ENCODE measurements at regions not wholly inside any gene's neighbourhood (a gene's known extent, or its start where the extent isn't known, plus 50 kb on each side); places are given as distances from the start of the nearest gene placed in this dataset.

DNA sequence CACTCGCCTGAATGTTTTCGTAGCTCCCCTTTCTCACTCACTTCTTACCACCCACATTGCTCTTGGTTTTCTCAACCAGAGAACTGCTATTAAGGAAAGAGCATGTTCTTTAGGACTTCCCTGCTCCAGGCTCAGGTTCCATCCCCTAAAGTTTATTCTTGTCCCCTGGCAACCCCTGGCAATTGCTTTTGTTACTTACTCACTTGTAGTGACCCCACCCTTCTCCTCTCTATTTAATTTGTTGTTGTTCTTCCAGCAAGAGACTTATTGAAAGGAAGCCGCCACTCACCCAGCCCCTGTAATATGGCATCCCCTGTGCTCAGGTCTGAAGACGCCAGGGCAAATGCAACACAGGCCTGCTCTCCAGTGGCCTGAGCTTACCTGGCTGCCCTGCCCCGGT is 233.7 kb upstream of the SOX21 start:
- no peak for DNase-seq (ENCODE audit: low read depth)
- TF ChIP-seq, protein P1, sequence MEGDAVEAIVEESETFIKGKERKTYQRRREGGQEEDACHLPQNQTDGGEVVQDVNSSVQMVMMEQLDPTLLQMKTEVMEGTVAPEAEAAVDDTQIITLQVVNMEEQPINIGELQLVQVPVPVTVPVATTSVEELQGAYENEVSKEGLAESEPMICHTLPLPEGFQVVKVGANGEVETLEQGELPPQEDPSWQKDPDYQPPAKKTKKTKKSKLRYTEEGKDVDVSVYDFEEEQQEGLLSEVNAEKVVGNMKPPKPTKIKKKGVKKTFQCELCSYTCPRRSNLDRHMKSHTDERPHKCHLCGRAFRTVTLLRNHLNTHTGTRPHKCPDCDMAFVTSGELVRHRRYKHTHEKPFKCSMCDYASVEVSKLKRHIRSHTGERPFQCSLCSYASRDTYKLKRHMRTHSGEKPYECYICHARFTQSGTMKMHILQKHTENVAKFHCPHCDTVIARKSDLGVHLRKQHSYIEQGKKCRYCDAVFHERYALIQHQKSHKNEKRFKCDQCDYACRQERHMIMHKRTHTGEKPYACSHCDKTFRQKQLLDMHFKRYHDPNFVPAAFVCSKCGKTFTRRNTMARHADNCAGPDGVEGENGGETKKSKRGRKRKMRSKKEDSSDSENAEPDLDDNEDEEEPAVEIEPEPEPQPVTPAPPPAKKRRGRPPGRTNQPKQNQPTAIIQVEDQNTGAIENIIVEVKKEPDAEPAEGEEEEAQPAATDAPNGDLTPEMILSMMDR (IDR thresholded peaks at IDR 0.05; ENCODE audit: low read depth, low read length): no peak
- TF ChIP-seq POLR2A (IDR thresholded peaks at IDR 0.05; ENCODE audit: extremely low read depth, insufficient read length) (no peak), MYC (IDR thresholded peaks at IDR 0.05; ENCODE audit: low read depth, low read length) (no peak)
- TF ChIP-seq, protein P2, sequence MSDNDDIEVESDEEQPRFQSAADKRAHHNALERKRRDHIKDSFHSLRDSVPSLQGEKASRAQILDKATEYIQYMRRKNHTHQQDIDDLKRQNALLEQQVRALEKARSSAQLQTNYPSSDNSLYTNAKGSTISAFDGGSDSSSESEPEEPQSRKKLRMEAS (IDR thresholded peaks at IDR 0.05; ENCODE audit: low read depth, low read length): no peak
- H3K4me3 ChIP-seq (ENCODE audit: low read depth, low read length): no peak overlapping the region

DNA sequence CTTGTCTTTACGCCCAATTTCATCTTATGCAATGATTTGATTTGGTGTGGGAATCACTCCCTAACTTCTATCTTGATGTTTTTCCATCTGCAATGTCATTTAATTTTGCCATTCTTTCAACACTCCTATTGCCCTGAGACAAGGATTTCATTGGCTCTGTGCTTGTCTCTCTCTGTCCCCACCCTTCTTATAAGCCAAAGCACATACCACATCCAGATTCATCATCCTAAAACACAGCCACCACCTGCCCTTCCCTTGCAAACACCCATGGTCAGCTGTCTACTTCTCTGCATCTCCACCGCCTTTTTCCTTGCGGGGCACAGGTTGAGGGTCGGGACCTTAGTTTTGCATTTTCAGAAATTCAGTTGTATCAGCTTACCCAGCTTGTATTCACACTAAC is 225.8 kb upstream of the SOX21 start:
- no peak for TF ChIP-seq POLR2A (IDR thresholded peaks at IDR 0.05; ENCODE audit: extremely low read depth, insufficient read length)
- TF ChIP-seq, protein P2 (IDR thresholded peaks at IDR 0.05; ENCODE audit: low read depth, low read length): no peak
- TF ChIP-seq, protein P1 (IDR thresholded peaks at IDR 0.05; ENCODE audit: low read depth, low read length): no peak
- no peak for TF ChIP-seq MYC (IDR thresholded peaks at IDR 0.05; ENCODE audit: low read depth, low read length)
- no peak for DNase-seq (ENCODE audit: low read depth)
- no peak overlapping the region for H3K4me3 ChIP-seq (ENCODE audit: low read depth, low read length)

DNA sequence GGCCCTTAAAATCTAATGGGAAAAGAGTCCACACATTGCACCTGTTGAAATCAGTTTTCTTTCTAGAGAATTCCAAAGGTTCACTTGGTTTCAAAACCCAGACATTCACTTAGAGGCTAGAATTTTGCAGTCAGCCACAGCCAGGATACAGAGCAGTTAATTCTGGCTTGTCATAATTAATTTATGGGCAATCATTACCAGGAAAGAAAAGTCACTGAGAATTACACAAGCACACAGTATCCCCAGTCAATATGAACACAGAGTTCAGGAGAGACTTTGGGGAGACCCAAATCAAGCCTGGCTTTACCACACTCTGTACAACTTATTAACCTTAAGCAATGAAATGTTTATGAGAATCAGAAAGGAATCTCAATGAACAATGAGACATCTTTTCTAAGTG is 224.3 kb upstream of the SOX21 start:
- no peak for DNase-seq (ENCODE audit: low read depth)
- TF ChIP-seq POLR2A (IDR thresholded peaks at IDR 0.05; ENCODE audit: extremely low read depth, insufficient read length): no peak
- no peak for TF ChIP-seq MYC (IDR thresholded peaks at IDR 0.05; ENCODE audit: low read depth, low read length)
- TF ChIP-seq, protein P1 (IDR thresholded peaks at IDR 0.05; ENCODE audit: low read depth, low read length): no peak
- TF ChIP-seq, protein P2 (IDR thresholded peaks at IDR 0.05; ENCODE audit: low read depth, low read length): no peak
- no peak overlapping the region for H3K4me3 ChIP-seq (ENCODE audit: low read depth, low read length)

GRCh38 chr13:94933936-94934335 is 221.6 kb upstream of the SOX21 start:
- no peak overlapping the region for H3K4me3 ChIP-seq (ENCODE audit: low read depth, low read length)
- TF ChIP-seq MYC (IDR thresholded peaks at IDR 0.05; ENCODE audit: low read depth, low read length) (no peak), POLR2A (IDR thresholded peaks at IDR 0.05; ENCODE audit: extremely low read depth, insufficient read length) (no peak)
- TF ChIP-seq, protein P1 (IDR thresholded peaks at IDR 0.05; ENCODE audit: low read depth, low read length): no peak
- TF ChIP-seq, protein P2 (IDR thresholded peaks at IDR 0.05; ENCODE audit: low read depth, low read length): no peak
- DNase-seq (ENCODE audit: low read depth): no peak

- TF ChIP-seq MYC (IDR thresholded peaks at IDR 0.05; ENCODE audit: low read depth, low read length) (no peak), POLR2A (IDR thresholded peaks at IDR 0.05; ENCODE audit: extremely low read depth, insufficient read length) (no peak)
- TF ChIP-seq, protein P2 (IDR thresholded peaks at IDR 0.05; ENCODE audit: low read depth, low read length): no peak
- TF ChIP-seq, protein P1 (IDR thresholded peaks at IDR 0.05; ENCODE audit: low read depth, low read length): no peak
- no peak overlapping the region for H3K4me3 ChIP-seq (ENCODE audit: low read depth, low read length)
- DNase-seq (ENCODE audit: low read depth): no peak
Measured at GRCh38 chr13:94933230-94933751, 220.9 kb upstream of the SOX21 start.
